ENCODE measurements at regions not wholly inside any gene's neighbourhood (a gene's known extent, or its start where the extent isn't known, plus 50 kb on each side); places are given as distances from the start of the nearest gene placed in this dataset.

DNA sequence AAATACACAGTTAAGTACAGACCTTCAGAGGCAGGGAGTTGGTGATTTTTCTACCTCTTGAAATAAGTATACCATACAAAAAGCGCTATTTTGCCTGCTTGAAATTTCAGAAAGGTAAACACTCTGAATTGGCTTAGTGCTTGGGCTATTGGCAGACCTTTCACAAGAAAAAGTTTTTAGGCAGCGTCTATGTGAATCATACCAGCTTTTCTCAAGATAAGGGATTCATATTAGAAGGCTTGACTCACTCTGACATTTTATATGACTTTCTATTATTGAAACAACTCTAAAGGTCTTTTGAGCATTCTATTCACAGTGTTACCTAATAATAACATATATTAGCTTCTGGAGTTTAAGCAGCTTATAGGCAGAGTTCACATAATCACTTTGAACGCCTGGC lies 286.4 kb upstream of the FAT1 start:
- TF ChIP-seq, protein P1, sequence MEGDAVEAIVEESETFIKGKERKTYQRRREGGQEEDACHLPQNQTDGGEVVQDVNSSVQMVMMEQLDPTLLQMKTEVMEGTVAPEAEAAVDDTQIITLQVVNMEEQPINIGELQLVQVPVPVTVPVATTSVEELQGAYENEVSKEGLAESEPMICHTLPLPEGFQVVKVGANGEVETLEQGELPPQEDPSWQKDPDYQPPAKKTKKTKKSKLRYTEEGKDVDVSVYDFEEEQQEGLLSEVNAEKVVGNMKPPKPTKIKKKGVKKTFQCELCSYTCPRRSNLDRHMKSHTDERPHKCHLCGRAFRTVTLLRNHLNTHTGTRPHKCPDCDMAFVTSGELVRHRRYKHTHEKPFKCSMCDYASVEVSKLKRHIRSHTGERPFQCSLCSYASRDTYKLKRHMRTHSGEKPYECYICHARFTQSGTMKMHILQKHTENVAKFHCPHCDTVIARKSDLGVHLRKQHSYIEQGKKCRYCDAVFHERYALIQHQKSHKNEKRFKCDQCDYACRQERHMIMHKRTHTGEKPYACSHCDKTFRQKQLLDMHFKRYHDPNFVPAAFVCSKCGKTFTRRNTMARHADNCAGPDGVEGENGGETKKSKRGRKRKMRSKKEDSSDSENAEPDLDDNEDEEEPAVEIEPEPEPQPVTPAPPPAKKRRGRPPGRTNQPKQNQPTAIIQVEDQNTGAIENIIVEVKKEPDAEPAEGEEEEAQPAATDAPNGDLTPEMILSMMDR (conservative IDR thresholded peaks at IDR 0.05 in 1 of 2, IDR thresholded peaks at IDR 0.05 in 1 of 2; ENCODE audit: extremely low read depth in 1 of 2, insufficient read depth in 1 of 2, low read depth in 1 of 2, low read length in 2 of 2): no peak
- no peak for TF ChIP-seq EZH2 (IDR thresholded peaks at IDR 0.05; ENCODE audit: borderline replicate concordance, low read length)

Measured in mammary epithelial cell (primary cell).